ENCODE measurements at regions not wholly inside any gene's neighbourhood (a gene's known extent, or its start where the extent isn't known, plus 50 kb on each side); places are given as distances from the start of the nearest gene placed in this dataset.

GRCh38 chr19:34589730-34590129, 87.2 kb downstream of the SCGB2B2 start:
- H3K9me3 ChIP-seq (ENCODE audit: control insufficient read depth, insufficient read depth, low read depth, low read length) = peaks cover 3% of the 10 kb centered on the region
- no peak overlapping the region for H3K27ac ChIP-seq (ENCODE audit: extremely low read depth, low read depth, low read length)
- CTCF ChIA-PET = interaction anchor here (0.6 to 1.8 kb wide), 3 partner anchors 73 to 142 kb away, joined by 4 to 6 read pairs (median 4); no protein-coding TSS in a partner anchor
- H3K4me3 ChIP-seq (ENCODE audit: low read depth, low read length) = no peak overlapping the region
- TF ChIP-seq SP2 (tag by site-specific recombination; IDR thresholded peaks at IDR 0.05) = no peak
- TF ChIP-seq ZNF394 (tag by site-specific recombination; IDR thresholded peaks at IDR 0.05; ENCODE audit: borderline replicate concordance) = no peak
- no peak for TF ChIP-seq IKZF3 (tag by site-specific recombination; IDR thresholded peaks at IDR 0.05)
- TF ChIP-seq PRDM1 (tag by site-specific recombination; IDR thresholded peaks at IDR 0.05) = no peak
- no peak for TF ChIP-seq ZFP69B (tag by site-specific recombination; IDR thresholded peaks at IDR 0.05)
- no peak for TF ChIP-seq ZNF792 (tag by site-specific recombination; IDR thresholded peaks at IDR 0.05)
- TF ChIP-seq ZSCAN5A (tag by site-specific recombination; IDR thresholded peaks at IDR 0.05) = no peak
- TF ChIP-seq ZNF148 (tag by site-specific recombination; IDR thresholded peaks at IDR 0.05; ENCODE audit: borderline replicate concordance) = no peak
- TF ChIP-seq ZNF223 (tag by site-specific recombination; IDR thresholded peaks at IDR 0.05) = no peak
- no peak for TF ChIP-seq ZNF433 (tag by site-specific recombination; IDR thresholded peaks at IDR 0.05; ENCODE audit: low read depth)
- no peak for TF ChIP-seq ZNF274 (IDR thresholded peaks at IDR 0.05; ENCODE audit: low read length)
- TF ChIP-seq ZNF274 (tag by site-specific recombination; IDR thresholded peaks at IDR 0.05; ENCODE audit: borderline replicate concordance) = no peak
- no peak for TF ChIP-seq ZNF16 (tag by site-specific recombination; IDR thresholded peaks at IDR 0.05; ENCODE audit: low read depth)
- no peak for TF ChIP-seq SP7 (tag by site-specific recombination; IDR thresholded peaks at IDR 0.05)
- no peaks in the 10 kb centered on the region for H3K36me3 ChIP-seq (ENCODE audit: control insufficient read depth in 2 of 2, insufficient read depth in 1 of 2, low read length in 2 of 2)
- no peaks in the 10 kb centered on the region for H3K4me1 ChIP-seq (ENCODE audit: control insufficient read depth, insufficient read depth, low read length)
- POLR2A ChIA-PET = no interaction called here

- Histone ChIP-seq H3K9me3 (ENCODE audit: control insufficient read depth, insufficient read depth, low read depth, low read length) (peaks cover 3% of the 10 kb centered on the region), H3K4me1 (ENCODE audit: control insufficient read depth, insufficient read depth, low read length) (no peaks in the 10 kb centered on the region), H3K36me3 (ENCODE audit: control insufficient read depth in 2 of 2, insufficient read depth in 1 of 2, low read length in 2 of 2) (no peaks in the 10 kb centered on the region)
These were observed 88.1 kb downstream of the SCGB2B2 start for GRCh38 chr19:34588846-34589245.

More at GRCh38 chr19:34588846-34589245, 88.1 kb downstream of the SCGB2B2 start:
- POLR2A ChIA-PET = no interaction called here
- CTCF ChIA-PET = no interaction called here
- TF ChIP-seq TCF7L2 (IDR thresholded peaks at IDR 0.05; ENCODE audit: borderline replicate concordance, low read depth, low read length) (no peak), PRDM6 (tag by site-specific recombination; IDR thresholded peaks at IDR 0.05) (no peak), ZNF626 (tag by site-specific recombination; IDR thresholded peaks at IDR 0.05) (no peak), ZNF221 (tag by site-specific recombination; IDR thresholded peaks at IDR 0.05; ENCODE audit: borderline replicate concordance) (no peak), ZNF791 (tag by site-specific recombination; IDR thresholded peaks at IDR 0.05) (no peak), HIC1 (tag by site-specific recombination; IDR thresholded peaks at IDR 0.05) (no peak)
- no peak overlapping the region for H3K27ac ChIP-seq (ENCODE audit: extremely low read depth, low read depth, low read length)
- no peak overlapping the region for H3K4me3 ChIP-seq (ENCODE audit: low read depth, low read length)
